ENCODE measurements at regions not wholly inside any gene's neighbourhood (a gene's known extent, or its start where the extent isn't known, plus 50 kb on each side); places are given as distances from the start of the nearest gene placed in this dataset.
"Not testable (repeated sequence)": the region's sequence is repeated elsewhere in the genome, so short reads cannot be mapped to it uniquely, and the experiment has no call there.

- Mint-ChIP-seq H3K4me3 (ENCODE audit: unreplicated experiment) (no peak overlapping the region), H3K27me3 (ENCODE audit: unreplicated experiment) (peaks cover 4% of the 10 kb centered on the region), H3K9me3 (ENCODE audit: unreplicated experiment) (peaks cover 13% of the 10 kb centered on the region), H3K27ac (ENCODE audit: unreplicated experiment) (no peak overlapping the region), H3K4me1 (ENCODE audit: unreplicated experiment) (no peaks in the 10 kb centered on the region), H3K36me3 (ENCODE audit: unreplicated experiment) (no peaks in the 10 kb centered on the region)
- no peak for DNase-seq (ENCODE audit: extremely low spot score, unreplicated experiment)
- no peak for TF ChIP-seq CTCF (IDR thresholded peaks at IDR 0.05)
Measured at GRCh38 chr4:132445386-132445785, 703.7 kb upstream of the PCDH10 start.

DNA sequence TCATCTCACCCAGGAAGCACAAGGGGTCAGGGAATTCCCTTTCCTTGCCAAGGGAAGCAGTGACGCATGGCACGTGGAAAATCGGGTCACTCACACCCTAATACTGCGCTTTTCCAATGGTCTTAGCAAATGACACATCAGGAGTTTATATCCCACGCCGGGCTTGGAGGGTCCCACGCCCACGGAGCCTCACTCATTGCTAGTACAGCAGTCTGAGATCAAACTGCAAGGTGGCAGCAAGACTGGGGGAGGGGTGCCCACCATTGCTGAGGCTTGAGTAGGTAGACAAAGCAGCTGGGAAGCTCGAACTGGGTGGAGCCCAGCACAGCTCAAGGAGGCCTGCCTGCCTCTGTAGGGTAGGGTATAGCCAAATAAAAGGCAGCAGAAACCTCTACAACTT, 691.1 kb upstream of the PCDH10 start:
- not testable (repeated sequence) for H3K4me3 Mint-ChIP-seq (ENCODE audit: unreplicated experiment); H3K27me3 Mint-ChIP-seq (ENCODE audit: unreplicated experiment); H3K36me3 Mint-ChIP-seq (ENCODE audit: unreplicated experiment); DNase-seq (ENCODE audit: extremely low spot score, unreplicated experiment); H3K9me3 Mint-ChIP-seq (ENCODE audit: unreplicated experiment); H3K27ac Mint-ChIP-seq (ENCODE audit: unreplicated experiment); H3K4me1 Mint-ChIP-seq (ENCODE audit: unreplicated experiment)

GRCh38 chr4:132479543-132479942, 669.6 kb upstream of the PCDH10 start:
- no peak for DNase-seq (ENCODE audit: extremely low spot score, unreplicated experiment)
- Mint-ChIP-seq H3K4me3 (ENCODE audit: unreplicated experiment) (no peak overlapping the region), H3K27me3 (ENCODE audit: unreplicated experiment) (peaks cover 3% of the 10 kb centered on the region), H3K27ac (ENCODE audit: unreplicated experiment) (no peak overlapping the region), H3K4me1 (ENCODE audit: unreplicated experiment) (no peaks in the 10 kb centered on the region), H3K36me3 (ENCODE audit: unreplicated experiment) (no peaks in the 10 kb centered on the region), H3K9me3 (ENCODE audit: unreplicated experiment) (no peaks in the 10 kb centered on the region)
- no peak for TF ChIP-seq CTCF (IDR thresholded peaks at IDR 0.05)

DNA sequence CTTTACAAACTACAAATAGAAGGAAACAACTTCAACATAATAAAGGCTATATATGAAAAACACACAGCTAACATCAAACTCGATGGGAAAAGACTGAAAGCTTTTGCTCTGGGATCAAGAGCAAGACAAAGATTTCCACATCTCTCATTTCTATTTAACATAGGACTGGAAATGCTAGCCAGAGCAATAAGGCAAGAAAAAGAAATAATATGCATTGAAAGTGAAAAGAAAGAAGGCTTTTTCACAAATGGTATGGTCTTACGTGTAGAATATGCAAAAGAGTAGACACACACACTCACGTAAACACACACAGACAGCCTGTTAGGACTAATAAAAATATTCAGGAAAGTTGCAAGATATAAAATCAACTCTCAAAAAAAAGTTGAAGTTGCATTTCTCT, 660.5 kb upstream of the PCDH10 start:
- Mint-ChIP-seq H3K27me3 (ENCODE audit: unreplicated experiment) (no peaks in the 10 kb centered on the region), H3K27ac (ENCODE audit: unreplicated experiment) (no peak overlapping the region), H3K9me3 (ENCODE audit: unreplicated experiment) (peaks cover 8% of the 10 kb centered on the region), H3K4me1 (ENCODE audit: unreplicated experiment) (no peaks in the 10 kb centered on the region), H3K36me3 (ENCODE audit: unreplicated experiment) (no peaks in the 10 kb centered on the region), H3K4me3 (ENCODE audit: unreplicated experiment) (no peak overlapping the region)
- no peak for DNase-seq (ENCODE audit: extremely low spot score, unreplicated experiment)
- TF ChIP-seq CTCF (IDR thresholded peaks at IDR 0.05) = no peak

DNA sequence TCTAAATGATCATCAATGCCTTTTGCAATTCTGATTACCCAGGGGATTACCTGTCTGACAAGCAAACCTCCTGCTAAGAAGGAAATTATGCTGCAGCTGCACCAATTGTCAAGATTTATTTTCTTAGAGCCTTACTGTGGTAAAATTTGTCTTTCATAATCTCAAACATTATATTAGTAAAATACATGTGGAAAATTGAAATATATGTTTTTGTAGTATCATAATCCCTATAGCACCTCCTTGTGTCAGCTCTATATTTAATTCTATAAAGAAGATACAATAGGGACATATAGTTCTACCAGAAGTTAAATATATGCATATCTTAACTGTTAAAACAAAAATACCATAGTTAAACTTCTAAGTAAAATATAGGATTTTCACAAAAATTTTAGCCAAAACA, 655.6 kb upstream of the PCDH10 start:
- no peak for DNase-seq (ENCODE audit: extremely low spot score, unreplicated experiment)

DNA sequence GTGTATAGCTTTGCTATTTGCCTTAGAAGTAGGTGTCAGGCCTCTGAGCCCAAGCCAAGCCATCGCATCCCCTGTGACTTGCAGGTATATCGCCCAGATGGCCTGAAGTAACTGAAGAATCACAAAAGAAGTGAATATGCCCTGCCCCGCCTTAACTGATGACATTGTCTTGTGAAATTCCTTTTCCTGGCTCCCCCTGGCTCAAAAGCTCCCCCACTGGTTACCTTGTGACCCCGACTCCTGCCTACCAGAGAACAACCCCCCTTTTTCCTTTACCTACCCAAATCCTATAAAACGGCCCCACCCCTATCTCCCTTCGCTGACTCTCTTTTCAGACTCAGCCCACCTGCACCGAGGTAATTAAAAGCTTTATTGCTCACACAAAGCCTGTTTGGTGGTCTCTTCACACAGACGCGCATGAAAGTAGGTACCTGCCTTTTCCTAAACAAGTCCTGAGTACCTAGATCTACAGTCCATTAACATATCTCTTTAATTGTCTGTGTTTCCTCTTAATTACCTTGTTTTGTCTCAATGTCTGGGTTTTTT, 653.8 kb upstream of the PCDH10 start:
- not testable (repeated sequence) for H3K36me3 Mint-ChIP-seq (ENCODE audit: unreplicated experiment); H3K4me1 Mint-ChIP-seq (ENCODE audit: unreplicated experiment); H3K9me3 Mint-ChIP-seq (ENCODE audit: unreplicated experiment); H3K27me3 Mint-ChIP-seq (ENCODE audit: unreplicated experiment); H3K27ac Mint-ChIP-seq (ENCODE audit: unreplicated experiment); DNase-seq (ENCODE audit: extremely low spot score, unreplicated experiment); H3K4me3 Mint-ChIP-seq (ENCODE audit: unreplicated experiment)

More for the DNA sequence above, 655.6 kb upstream of the PCDH10 start:
- Mint-ChIP-seq H3K27me3 (ENCODE audit: unreplicated experiment) (no peaks in the 10 kb centered on the region), H3K9me3 (ENCODE audit: unreplicated experiment) (peaks cover 4% of the 10 kb centered on the region), H3K27ac (ENCODE audit: unreplicated experiment) (no peak overlapping the region), H3K4me3 (ENCODE audit: unreplicated experiment) (no peak overlapping the region), H3K36me3 (ENCODE audit: unreplicated experiment) (no peaks in the 10 kb centered on the region), H3K4me1 (ENCODE audit: unreplicated experiment) (no peaks in the 10 kb centered on the region)
- peak; percentile 23 for TF ChIP-seq CTCF (IDR thresholded peaks at IDR 0.05)

All from osteocyte (in vitro differentiated cells).